ENCODE measurements at regions not wholly inside any gene's neighbourhood (a gene's known extent, or its start where the extent isn't known, plus 50 kb on each side); places are given as distances from the start of the nearest gene placed in this dataset.

DNA sequence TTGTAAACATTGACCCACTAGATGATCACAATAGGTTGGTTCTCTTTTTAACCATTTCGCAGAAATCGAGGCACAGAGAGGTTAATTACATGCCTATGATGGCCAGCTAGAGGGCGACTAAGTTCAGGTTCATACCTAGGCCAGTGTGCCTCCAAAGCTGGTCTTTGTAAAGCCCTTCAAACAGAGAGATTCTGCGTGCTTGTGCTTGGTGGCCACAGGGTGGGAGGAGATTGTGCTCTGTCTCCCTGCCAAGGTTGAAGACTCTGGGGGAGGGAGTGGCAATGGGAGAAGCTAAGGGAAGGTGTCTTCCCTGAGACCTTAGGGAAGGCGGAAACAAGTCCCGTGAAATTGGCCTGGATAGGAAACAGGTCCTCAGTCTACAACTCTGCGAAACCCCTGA is 59.1 kb upstream of the RBM15 start:
- Histone ChIP-seq H3K9me3 (ENCODE audit: control insufficient read depth in 2 of 2, insufficient read depth in 1 of 2, low read depth in 1 of 2, low read length in 1 of 2) (no peaks in the 10 kb centered on the region), H3K27me3 (ENCODE audit: control insufficient read depth in 3 of 3, insufficient read depth in 3 of 3, low read length in 3 of 3) (peaks cover 0 to 4% (median 0%) of the 10 kb centered on the region in 3 donors), H3K36me3 (ENCODE audit: control insufficient read depth in 3 of 3, insufficient read depth in 2 of 3, low read depth in 1 of 3, low read length in 3 of 3) (no peaks in the 10 kb centered on the region), H3K4me1 (ENCODE audit: control insufficient read depth in 3 of 3, insufficient read depth in 2 of 3, low read depth in 1 of 3, low read length in 2 of 3) (no peaks in the 10 kb centered on the region), H3K27ac (ENCODE audit: low read depth in 1 of 3, low read length in 2 of 3) (no peak overlapping the region), H3K4me3 (ENCODE audit: low read depth in 1 of 3, low read length in 3 of 3) (no peak overlapping the region)
- FAIRE-seq: no peak
- 85 to 87% (median 87%) methylated on average over 7 of the region's 7 CpGs for WGBS, 3 donors
- DNase-seq: no peak

DNA sequence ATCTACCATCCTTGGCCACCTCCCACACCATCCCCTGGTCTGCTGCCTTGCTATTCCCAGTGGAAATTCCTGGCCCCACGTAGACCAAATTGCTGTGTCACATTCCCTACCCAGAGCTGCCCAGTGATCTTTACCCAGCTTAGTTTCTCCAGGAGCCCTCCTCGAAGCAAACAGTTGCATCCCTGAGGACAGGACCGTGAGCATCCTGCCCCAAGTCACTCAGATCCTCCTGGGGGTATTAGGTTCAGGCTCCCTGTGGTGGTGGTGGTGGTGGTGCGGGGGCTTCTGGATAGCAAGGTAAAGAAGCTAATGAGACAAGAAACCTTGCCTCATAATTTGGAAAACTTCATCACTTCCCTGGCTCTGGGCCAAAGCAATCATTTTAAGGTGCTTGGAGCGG is 58.4 kb upstream of the RBM15 start:
- DNase-seq (no peak), FAIRE-seq (no peak)
- WGBS, 3 donors: 68 to 79% (median 76%) methylated on average over 5 of the region's 5 CpGs
- H3K9me3 ChIP-seq (ENCODE audit: control insufficient read depth in 2 of 2, insufficient read depth in 1 of 2, low read depth in 1 of 2, low read length in 1 of 2): no peaks in the 10 kb centered on the region
- H3K4me1 ChIP-seq (ENCODE audit: control insufficient read depth in 3 of 3, insufficient read depth in 2 of 3, low read depth in 1 of 3, low read length in 2 of 3): no peaks in the 10 kb centered on the region
- no peak overlapping the region for H3K4me3 ChIP-seq (ENCODE audit: low read depth in 1 of 3, low read length in 3 of 3)
- H3K27me3 ChIP-seq (ENCODE audit: control insufficient read depth in 3 of 3, insufficient read depth in 3 of 3, low read length in 3 of 3): peaks cover 0 to 4% (median 0%) of the 10 kb centered on the region in 3 donors
- no peaks in the 10 kb centered on the region for H3K36me3 ChIP-seq (ENCODE audit: control insufficient read depth in 3 of 3, insufficient read depth in 2 of 3, low read depth in 1 of 3, low read length in 3 of 3)
- no peak overlapping the region for H3K27ac ChIP-seq (ENCODE audit: low read depth in 1 of 3, low read length in 2 of 3)

DNA sequence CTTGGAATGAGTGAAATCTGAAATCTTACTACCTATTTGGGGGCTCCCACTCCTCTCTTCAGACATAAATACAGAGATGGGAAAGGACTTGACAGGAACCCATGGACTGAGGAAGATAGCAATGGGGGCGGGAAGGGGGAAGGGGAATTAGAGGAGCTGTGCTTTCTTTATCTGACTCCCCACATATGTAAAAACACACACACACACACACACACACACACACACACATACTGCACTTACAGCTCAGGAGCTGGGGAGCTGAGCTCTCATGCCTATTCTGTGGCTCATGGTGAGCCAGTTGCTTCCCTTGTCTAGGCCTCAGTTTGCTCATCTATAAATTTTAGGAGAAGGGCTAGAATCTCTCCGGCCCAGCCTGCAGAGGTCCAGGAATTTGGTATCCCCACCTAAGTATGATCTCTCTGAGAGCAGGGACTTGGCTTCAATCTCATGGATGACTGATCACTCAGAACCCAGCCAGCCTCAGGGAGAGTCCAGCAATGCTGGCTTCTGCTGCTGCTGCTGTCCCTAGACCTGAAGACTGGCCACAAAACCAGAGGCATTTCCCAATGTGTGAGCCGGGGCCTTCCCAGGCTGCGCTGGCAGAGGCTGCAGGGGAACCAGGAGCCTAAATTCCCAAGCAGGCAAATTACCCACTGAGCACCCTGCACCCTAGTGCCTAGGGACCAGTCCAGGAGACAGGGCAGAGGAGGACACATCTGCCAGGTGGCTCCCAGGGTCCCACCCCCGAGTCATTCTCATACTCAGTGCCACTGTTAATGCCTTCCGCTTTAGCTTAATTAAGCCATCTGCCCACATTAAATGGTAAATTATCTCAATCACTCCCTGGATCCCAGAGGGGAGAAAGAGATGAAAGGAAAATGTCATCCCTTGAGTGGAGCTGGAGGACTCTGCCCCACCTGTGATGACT is 57.5 kb upstream of the RBM15 start:
- Histone ChIP-seq H3K36me3 (ENCODE audit: control insufficient read depth in 3 of 3, insufficient read depth in 2 of 3, low read depth in 1 of 3, low read length in 3 of 3) (no peaks in the 10 kb centered on the region), H3K4me3 (ENCODE audit: low read depth in 1 of 3, low read length in 3 of 3) (no peak overlapping the region), H3K4me1 (ENCODE audit: control insufficient read depth in 3 of 3, insufficient read depth in 2 of 3, low read depth in 1 of 3, low read length in 2 of 3) (no peaks in the 10 kb centered on the region), H3K27me3 (ENCODE audit: control insufficient read depth in 3 of 3, insufficient read depth in 3 of 3, low read length in 3 of 3) (peaks cover 0 to 4% (median 0%) of the 10 kb centered on the region in 3 donors), H3K9me3 (ENCODE audit: control insufficient read depth in 2 of 2, insufficient read depth in 1 of 2, low read depth in 1 of 2, low read length in 1 of 2) (no peaks in the 10 kb centered on the region), H3K27ac (ENCODE audit: low read depth in 1 of 3, low read length in 2 of 3) (no peak overlapping the region)
- FAIRE-seq (no peak), DNase-seq (no peak)
- 79 to 89% (median 88%) methylated on average over 6 of the region's 6 CpGs for WGBS, 3 donors

DNA sequence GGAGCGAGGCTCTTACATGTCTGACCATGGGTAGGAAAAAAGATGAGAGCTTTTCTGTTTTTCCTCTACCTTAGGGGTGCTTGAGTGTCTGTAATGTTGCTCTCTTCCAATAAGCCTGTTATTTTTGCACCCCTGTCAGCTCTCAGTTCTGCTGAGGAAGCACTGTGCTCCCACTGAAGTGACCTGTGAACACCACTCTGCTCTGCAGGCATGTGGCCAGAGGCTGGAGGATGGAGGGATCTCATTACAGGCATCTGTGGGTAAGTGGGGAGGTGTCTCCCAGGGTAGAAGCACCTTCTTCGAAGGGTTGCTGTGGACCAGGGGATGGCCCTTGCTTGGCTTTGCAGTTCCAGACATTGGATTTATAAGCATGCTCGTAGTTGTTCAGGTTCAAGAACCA is 56.8 kb upstream of the RBM15 start:
- Histone ChIP-seq H3K9me3 (ENCODE audit: control insufficient read depth in 2 of 2, insufficient read depth in 1 of 2, low read depth in 1 of 2, low read length in 1 of 2) (no peaks in the 10 kb centered on the region), H3K27ac (ENCODE audit: low read depth in 1 of 3, low read length in 2 of 3) (no peak overlapping the region), H3K4me3 (ENCODE audit: low read depth in 1 of 3, low read length in 3 of 3) (no peak overlapping the region), H3K27me3 (ENCODE audit: control insufficient read depth in 3 of 3, insufficient read depth in 3 of 3, low read length in 3 of 3) (peaks cover 0 to 4% (median 0%) of the 10 kb centered on the region in 3 donors), H3K36me3 (ENCODE audit: control insufficient read depth in 3 of 3, insufficient read depth in 2 of 3, low read depth in 1 of 3, low read length in 3 of 3) (no peaks in the 10 kb centered on the region), H3K4me1 (ENCODE audit: control insufficient read depth in 3 of 3, insufficient read depth in 2 of 3, low read depth in 1 of 3, low read length in 2 of 3) (no peaks in the 10 kb centered on the region)
- DNase-seq (no peak), FAIRE-seq (no peak)
- WGBS, 3 donors: 88 to 93% (median 89%) methylated on average over 3 of the region's 3 CpGs

DNA sequence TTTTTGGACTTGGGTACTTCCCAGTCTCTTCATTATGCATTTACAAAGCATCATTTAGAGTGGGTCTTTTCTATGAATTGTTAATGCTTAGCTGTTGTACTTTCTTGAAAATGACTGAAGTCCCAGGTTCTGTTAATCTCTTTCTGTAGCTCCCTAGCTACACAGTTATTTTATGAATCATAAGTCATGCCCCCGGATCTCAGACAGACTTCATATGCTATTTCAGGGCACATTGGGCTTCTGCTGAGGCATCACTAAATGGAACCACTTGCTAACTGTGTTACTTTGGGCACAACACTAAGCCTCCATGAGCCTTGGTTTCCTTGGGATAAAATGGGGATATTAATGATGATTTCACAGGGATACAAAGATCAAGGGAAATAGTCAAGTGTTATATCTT is 55.5 kb upstream of the RBM15 start:
- FAIRE-seq: no peak
- H3K27ac ChIP-seq (ENCODE audit: low read depth in 1 of 3, low read length in 2 of 3): no peak overlapping the region
- no peak overlapping the region for H3K4me3 ChIP-seq (ENCODE audit: low read depth in 1 of 3, low read length in 3 of 3)
- no peaks in the 10 kb centered on the region for H3K36me3 ChIP-seq (ENCODE audit: control insufficient read depth in 3 of 3, insufficient read depth in 2 of 3, low read depth in 1 of 3, low read length in 3 of 3)
- H3K9me3 ChIP-seq (ENCODE audit: control insufficient read depth in 2 of 2, insufficient read depth in 1 of 2, low read depth in 1 of 2, low read length in 1 of 2): no peaks in the 10 kb centered on the region
- 69 to 74% (median 73%) methylated on average over 1 of the region's 1 CpG for WGBS, 3 donors
- DNase-seq: no peak
- H3K27me3 ChIP-seq (ENCODE audit: control insufficient read depth in 3 of 3, insufficient read depth in 3 of 3, low read length in 3 of 3): peaks cover 0 to 4% (median 0%) of the 10 kb centered on the region in 3 donors
- H3K4me1 ChIP-seq (ENCODE audit: control insufficient read depth in 3 of 3, insufficient read depth in 2 of 3, low read depth in 1 of 3, low read length in 2 of 3): no peaks in the 10 kb centered on the region

DNA sequence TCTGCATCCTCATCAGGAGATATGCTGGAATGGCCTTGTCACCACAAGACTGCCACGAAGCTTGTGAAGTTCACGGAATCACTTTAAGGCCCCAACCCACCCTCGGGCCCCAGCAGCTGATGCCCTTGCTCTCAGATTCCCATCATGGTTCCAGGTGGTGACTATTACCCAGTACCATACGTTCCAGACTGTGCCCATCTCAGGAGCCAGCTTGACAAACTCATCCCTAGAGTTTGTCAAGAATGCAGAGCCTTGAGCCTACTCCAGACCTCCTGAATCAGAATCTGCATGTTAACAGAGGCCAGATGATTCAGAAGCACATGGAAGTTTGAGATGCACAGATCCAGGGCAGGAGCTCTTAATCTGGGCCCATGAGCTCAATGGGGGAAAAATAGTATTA is 53.9 kb upstream of the RBM15 start:
- FAIRE-seq: no peak
- H3K36me3 ChIP-seq (ENCODE audit: control insufficient read depth in 3 of 3, insufficient read depth in 2 of 3, low read depth in 1 of 3, low read length in 3 of 3): no peaks in the 10 kb centered on the region
- 84 to 86% (median 85%) methylated on average over 4 of the region's 4 CpGs for WGBS, 3 donors
- H3K27me3 ChIP-seq (ENCODE audit: control insufficient read depth in 3 of 3, insufficient read depth in 3 of 3, low read length in 3 of 3): peaks cover 0 to 6% (median 0%) of the 10 kb centered on the region in 3 donors
- no peak for DNase-seq
- no peaks in the 10 kb centered on the region for H3K4me1 ChIP-seq (ENCODE audit: control insufficient read depth in 3 of 3, insufficient read depth in 2 of 3, low read depth in 1 of 3, low read length in 2 of 3)
- H3K9me3 ChIP-seq (ENCODE audit: control insufficient read depth in 2 of 2, insufficient read depth in 1 of 2, low read depth in 1 of 2, low read length in 1 of 2): no peaks in the 10 kb centered on the region
- H3K4me3 ChIP-seq (ENCODE audit: low read depth in 1 of 3, low read length in 3 of 3): no peak overlapping the region
- no peak overlapping the region for H3K27ac ChIP-seq (ENCODE audit: low read depth in 1 of 3, low read length in 2 of 3)

DNA sequence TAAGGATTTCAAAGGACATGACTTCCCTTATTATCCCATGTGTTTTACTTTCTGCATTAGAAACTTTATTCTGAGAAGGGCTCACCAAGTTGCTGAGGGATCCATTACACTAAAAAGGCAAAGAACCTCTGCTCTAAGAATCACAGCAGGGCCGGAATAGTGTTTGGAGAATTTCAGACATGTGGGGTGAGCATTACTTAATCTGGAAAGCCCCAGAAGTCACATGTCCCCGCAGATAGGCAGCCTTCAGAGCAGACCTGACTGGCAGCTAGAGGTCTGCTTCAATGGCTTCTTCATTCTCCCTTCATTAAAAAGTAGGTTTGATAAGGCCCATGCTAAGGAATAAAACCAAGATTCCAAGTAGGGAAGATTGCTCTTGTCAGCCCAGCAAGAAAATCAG is 52.6 kb upstream of the RBM15 start:
- H3K4me1 ChIP-seq (ENCODE audit: control insufficient read depth in 3 of 3, insufficient read depth in 2 of 3, low read depth in 1 of 3, low read length in 2 of 3): peaks cover 0 to 5% (median 0%) of the 10 kb centered on the region in 3 donors
- H3K27me3 ChIP-seq (ENCODE audit: control insufficient read depth in 3 of 3, insufficient read depth in 3 of 3, low read length in 3 of 3): peaks cover 0 to 2% (median 0%) of the 10 kb centered on the region in 3 donors
- no peak overlapping the region for H3K27ac ChIP-seq (ENCODE audit: low read depth in 1 of 3, low read length in 2 of 3)
- no peak for DNase-seq
- 38 to 59% (median 40%) methylated on average over 2 of the region's 2 CpGs for WGBS, 3 donors
- FAIRE-seq: no peak
- no peaks in the 10 kb centered on the region for H3K9me3 ChIP-seq (ENCODE audit: control insufficient read depth in 2 of 2, insufficient read depth in 1 of 2, low read depth in 1 of 2, low read length in 1 of 2)
- no peak overlapping the region for H3K4me3 ChIP-seq (ENCODE audit: low read depth in 1 of 3, low read length in 3 of 3)
- no peaks in the 10 kb centered on the region for H3K36me3 ChIP-seq (ENCODE audit: control insufficient read depth in 3 of 3, insufficient read depth in 2 of 3, low read depth in 1 of 3, low read length in 3 of 3)

DNA sequence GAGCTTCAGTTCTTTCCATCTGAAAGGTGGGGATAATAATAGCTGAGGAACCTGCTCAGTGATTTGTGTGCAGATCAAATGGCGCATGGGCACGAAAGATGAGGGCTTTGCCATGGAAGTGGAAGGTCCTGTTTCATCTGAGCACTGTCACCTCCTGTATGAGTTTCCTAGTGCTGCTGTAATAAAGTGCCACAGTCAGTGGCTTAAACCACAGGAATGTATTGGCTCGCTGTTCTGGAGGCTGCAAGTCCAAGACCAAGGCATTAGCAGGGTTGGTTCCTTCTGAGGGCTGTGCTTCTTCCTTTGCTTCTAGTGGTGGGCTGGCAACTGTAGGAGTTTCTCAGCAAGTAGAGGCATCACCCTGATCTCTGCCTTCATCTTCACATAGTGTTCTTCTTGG is 51.1 kb upstream of the RBM15 start:
- no peak overlapping the region for H3K27ac ChIP-seq (ENCODE audit: low read depth in 1 of 3, low read length in 2 of 3)
- H3K27me3 ChIP-seq (ENCODE audit: control insufficient read depth in 3 of 3, insufficient read depth in 3 of 3, low read length in 3 of 3): peaks cover 0 to 2% (median 0%) of the 10 kb centered on the region in 3 donors
- peaks cover 0 to 6% (median 0%) of the 10 kb centered on the region in 3 donors for H3K4me1 ChIP-seq (ENCODE audit: control insufficient read depth in 3 of 3, insufficient read depth in 2 of 3, low read depth in 1 of 3, low read length in 2 of 3)
- no peak for FAIRE-seq
- H3K9me3 ChIP-seq (ENCODE audit: control insufficient read depth in 2 of 2, insufficient read depth in 1 of 2, low read depth in 1 of 2, low read length in 1 of 2): no peaks in the 10 kb centered on the region
- H3K36me3 ChIP-seq (ENCODE audit: control insufficient read depth in 3 of 3, insufficient read depth in 2 of 3, low read depth in 1 of 3, low read length in 3 of 3): no peaks in the 10 kb centered on the region
- WGBS, 3 donors: 94 to 96% (median 95%) methylated on average over 3 of the region's 3 CpGs
- DNase-seq: no peak
- no peak overlapping the region for H3K4me3 ChIP-seq (ENCODE audit: low read depth in 1 of 3, low read length in 3 of 3)

Measured in small intestine (tissue), 7 donors.